ENCODE measurements at regions not wholly inside any gene's neighbourhood (a gene's known extent, or its start where the extent isn't known, plus 50 kb on each side); places are given as distances from the start of the nearest gene placed in this dataset.

DNA sequence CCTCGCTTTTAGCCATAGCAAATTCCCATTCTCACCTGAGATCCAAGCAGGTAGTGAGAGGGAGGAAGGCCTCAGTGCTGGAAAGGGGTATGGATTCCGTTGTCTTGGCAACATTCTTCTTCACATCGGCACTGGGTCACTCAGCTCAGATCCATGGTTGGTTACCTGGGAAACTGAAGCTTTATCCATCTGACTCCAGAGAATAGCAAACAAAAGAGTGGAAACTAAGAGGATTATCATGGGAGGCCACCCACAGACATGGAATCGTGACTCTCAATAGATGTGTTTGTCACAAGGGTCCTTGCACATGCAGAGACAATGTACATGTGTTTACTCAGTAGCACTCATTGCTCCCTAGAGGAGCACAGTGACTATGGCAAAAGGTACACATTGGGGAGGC, 81.0 kb downstream of the MAGED4 start:
- TF ChIP-seq CUX1 (IDR thresholded peaks at IDR 0.05; ENCODE audit: insufficient replicate concordance, low read depth, low read length) (no peak), SMC3 (IDR thresholded peaks at IDR 0.05; ENCODE audit: borderline replicate concordance, low read length) (no peak), POLR2A (IDR thresholded peaks at IDR 0.05; ENCODE audit: low read depth, low read length) (no peak), RCOR1 (conservative IDR thresholded peaks at IDR 0.05; ENCODE audit: low read depth, low read length) (no peak)

All from GM12878 (cell line).